ENCODE measurements at regions not wholly inside any gene's neighbourhood (a gene's known extent, or its start where the extent isn't known, plus 50 kb on each side); places are given as distances from the start of the nearest gene placed in this dataset.

- Histone ChIP-seq H3K9ac (ENCODE audit: low read length) (no peak overlapping the region), H3K9me3 (replicated peaks; ENCODE audit: insufficient read depth, low read length) (no peaks in the 10 kb centered on the region), H4K20me1 (ENCODE audit: insufficient read depth, low read length) (no peaks in the 10 kb centered on the region), H2AFZ (ENCODE audit: low read length) (no peak overlapping the region), H3K4me1 (ENCODE audit: low read length) (no peaks in the 10 kb centered on the region), H3F3A (ENCODE audit: insufficient read depth, low read length) (no peaks in the 10 kb centered on the region), H3K9me2 (replicated peaks; ENCODE audit: insufficient read depth, low read length) (no peaks in the 10 kb centered on the region), H3K79me2 (ENCODE audit: low read length) (no peaks in the 10 kb centered on the region), H3K27ac (ENCODE audit: low read length) (no peak overlapping the region), H3K4me2 (ENCODE audit: low read depth, low read length) (no peak overlapping the region), H3K36me3 (replicated peaks; ENCODE audit: insufficient read depth, low read length) (no peaks in the 10 kb centered on the region), H3K27me3 (replicated peaks; ENCODE audit: insufficient read depth, low read length) (peaks cover 38% of the 10 kb centered on the region), H3K4me3 (ENCODE audit: low read length) (no peak overlapping the region)
- DNase-seq, result no peak
- no peak for TF ChIP-seq EZH2phosphoT487 (IDR thresholded peaks at IDR 0.05; ENCODE audit: low read length)
- no peak for TF ChIP-seq EZH2 (optimal IDR thresholded peaks at IDR 0.05; ENCODE audit: low read depth, low read length)
- no peak for TF ChIP-seq CTCF (IDR thresholded peaks at IDR 0.05; ENCODE audit: low read length)
Measured at GRCh38 chr16:86142801-86143236, 243.9 kb downstream of the IRF8 start.

- H3K9me2 ChIP-seq (replicated peaks; ENCODE audit: insufficient read depth, low read length), result no peaks in the 10 kb centered on the region
- H3K27ac ChIP-seq (ENCODE audit: low read length), result no peak overlapping the region
- no peaks in the 10 kb centered on the region for H3K9me3 ChIP-seq (replicated peaks; ENCODE audit: insufficient read depth, low read length)
- no peaks in the 10 kb centered on the region for H3F3A ChIP-seq (ENCODE audit: insufficient read depth, low read length)
- H3K36me3 ChIP-seq (replicated peaks; ENCODE audit: insufficient read depth, low read length), result no peaks in the 10 kb centered on the region
- no peak overlapping the region for H2AFZ ChIP-seq (ENCODE audit: low read length)
- no peak overlapping the region for H3K4me2 ChIP-seq (ENCODE audit: low read depth, low read length)
- H3K9ac ChIP-seq (ENCODE audit: low read length), result no peak overlapping the region
- H3K27me3 ChIP-seq (replicated peaks; ENCODE audit: insufficient read depth, low read length), result peaks cover 33% of the 10 kb centered on the region
- H3K4me1 ChIP-seq (ENCODE audit: low read length), result no peaks in the 10 kb centered on the region
- H4K20me1 ChIP-seq (ENCODE audit: insufficient read depth, low read length), result no peaks in the 10 kb centered on the region
- DNase-seq, result no peak
- no peaks in the 10 kb centered on the region for H3K79me2 ChIP-seq (ENCODE audit: low read length)
- H3K4me3 ChIP-seq (ENCODE audit: low read length), result no peak overlapping the region
- TF ChIP-seq EZH2phosphoT487 (IDR thresholded peaks at IDR 0.05; ENCODE audit: low read length) (no peak), CTCF (IDR thresholded peaks at IDR 0.05; ENCODE audit: low read length) (no peak), EZH2 (optimal IDR thresholded peaks at IDR 0.05; ENCODE audit: low read depth, low read length) (no peak)
Measured at GRCh38 chr16:86143666-86144065, 244.7 kb downstream of the IRF8 start.

DNA sequence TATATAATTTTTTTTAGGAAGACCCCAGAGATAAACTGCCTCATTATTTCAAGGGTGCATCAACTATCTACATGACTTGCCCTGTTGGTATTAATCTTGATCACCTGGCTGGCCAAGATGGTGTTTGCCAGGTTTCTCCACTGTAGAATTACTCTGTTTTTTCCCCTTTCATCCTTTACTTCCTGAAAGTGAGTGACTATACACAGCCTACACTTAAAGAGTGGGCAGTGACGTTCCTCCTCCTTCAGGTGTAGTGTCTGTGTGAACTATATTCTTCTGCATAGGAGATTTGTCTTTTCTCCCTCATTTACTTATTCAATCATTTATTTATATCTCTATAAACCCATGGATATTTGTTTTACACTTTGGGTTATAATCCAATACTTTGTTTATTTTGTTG, 246.7 kb downstream of the IRF8 start:
- H3K9me3 ChIP-seq (replicated peaks; ENCODE audit: insufficient read depth, low read length), result no peaks in the 10 kb centered on the region
- no peak overlapping the region for H3K27ac ChIP-seq (ENCODE audit: low read length)
- H2AFZ ChIP-seq (ENCODE audit: low read length), result no peak overlapping the region
- no peak for TF ChIP-seq CTCF (IDR thresholded peaks at IDR 0.05; ENCODE audit: low read length)
- TF ChIP-seq EZH2 (optimal IDR thresholded peaks at IDR 0.05; ENCODE audit: low read depth, low read length), result no peak
- TF ChIP-seq EZH2phosphoT487 (IDR thresholded peaks at IDR 0.05; ENCODE audit: low read length), result no peak
- H3K4me2 ChIP-seq (ENCODE audit: low read depth, low read length), result no peak overlapping the region
- H3K27me3 ChIP-seq (replicated peaks; ENCODE audit: insufficient read depth, low read length), result peaks cover 31% of the 10 kb centered on the region
- no peak overlapping the region for H3K4me3 ChIP-seq (ENCODE audit: low read length)
- H3K9ac ChIP-seq (ENCODE audit: low read length), result no peak overlapping the region
- no peaks in the 10 kb centered on the region for H4K20me1 ChIP-seq (ENCODE audit: insufficient read depth, low read length)
- no peaks in the 10 kb centered on the region for H3F3A ChIP-seq (ENCODE audit: insufficient read depth, low read length)
- H3K36me3 ChIP-seq (replicated peaks; ENCODE audit: insufficient read depth, low read length), result no peaks in the 10 kb centered on the region
- no peaks in the 10 kb centered on the region for H3K4me1 ChIP-seq (ENCODE audit: low read length)
- no peaks in the 10 kb centered on the region for H3K9me2 ChIP-seq (replicated peaks; ENCODE audit: insufficient read depth, low read length)
- no peaks in the 10 kb centered on the region for H3K79me2 ChIP-seq (ENCODE audit: low read length)
- DNase-seq, result no peak
